ENCODE measurements at regions not wholly inside any gene's neighbourhood (a gene's known extent, or its start where the extent isn't known, plus 50 kb on each side); places are given as distances from the start of the nearest gene placed in this dataset.

- TF ChIP-seq CTCF (IDR thresholded peaks at IDR 0.05) (no peak), POLR2A (IDR thresholded peaks at IDR 0.05) (no peak)
Observed at GRCh38 chr13:64928696-64929499, 2301.2 kb downstream of the PCDH9 start.
